ENCODE measurements at regions not wholly inside any gene's neighbourhood (a gene's known extent, or its start where the extent isn't known, plus 50 kb on each side); places are given as distances from the start of the nearest gene placed in this dataset.

DNA sequence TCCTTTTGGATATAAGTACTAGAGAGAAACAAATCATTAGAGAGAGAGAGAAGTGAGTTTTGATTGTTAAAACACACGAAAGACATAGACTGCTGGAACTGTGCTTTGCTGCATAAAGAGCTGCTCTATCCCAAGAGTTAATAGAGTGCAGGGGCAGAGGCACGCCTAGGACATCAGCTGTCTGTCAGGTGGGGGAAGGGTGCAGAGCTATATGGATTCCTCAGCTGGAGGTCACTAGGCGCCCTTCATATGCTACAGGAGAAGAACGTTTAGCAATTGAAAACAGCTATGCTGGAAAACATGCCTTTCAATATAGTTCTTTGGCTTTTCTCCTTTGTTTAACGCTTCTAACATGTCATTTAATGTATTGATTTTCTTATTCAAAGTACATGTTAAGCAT is 169.0 kb upstream of the MCHR2 start:
- ATAC-seq (no peak), DNase-seq (no peak)
- intact Hi-C loops (cut with DNase I) = no loop called here

GRCh38 chr6:100161782-100162365 is 167.9 kb upstream of the MCHR2 start:
- DNase-seq (no peak), ATAC-seq (no peak)
- intact Hi-C loops (cut with DNase I) = no loop called here

DNA sequence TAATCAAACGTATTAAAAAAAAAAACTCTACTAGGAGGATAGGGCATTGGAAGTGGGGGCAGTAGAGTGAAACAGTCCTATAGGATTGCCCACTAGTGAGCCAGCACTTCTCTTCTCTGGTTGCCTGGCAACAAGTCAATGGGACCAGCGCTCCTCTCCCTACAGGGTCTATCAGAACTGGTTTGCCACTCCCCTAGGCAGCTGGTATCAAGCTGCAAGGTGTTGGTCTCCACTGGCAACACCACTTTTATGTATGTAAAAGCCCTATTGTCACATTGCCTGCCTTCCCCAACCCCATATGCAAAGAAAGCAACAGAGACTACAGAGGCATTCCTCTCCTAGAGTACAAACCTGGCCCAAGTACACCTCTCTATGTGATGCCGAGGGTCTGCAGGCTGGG is 166.9 kb upstream of the MCHR2 start:
- DNase-seq (no peak), ATAC-seq (no peak)
- intact Hi-C loops (cut with DNase I) = no loop called here

DNA sequence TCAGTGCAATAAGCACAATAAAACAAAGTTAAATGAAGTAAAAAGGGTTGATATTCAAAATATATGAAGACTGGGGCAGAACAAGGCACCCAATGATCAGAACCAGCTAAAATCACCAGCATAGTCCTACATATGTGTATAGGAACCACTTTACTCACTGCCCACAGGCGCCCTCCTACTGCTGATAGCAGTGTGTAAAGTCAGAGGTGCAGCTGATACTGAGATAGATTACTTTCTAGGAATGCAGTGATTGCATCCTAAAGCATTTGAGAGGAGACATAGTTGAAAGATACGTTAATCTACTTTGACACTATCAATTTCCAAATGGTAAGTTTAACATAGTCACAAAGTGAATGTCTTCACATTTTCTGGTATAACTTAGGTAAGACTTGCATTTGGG is 161.1 kb upstream of the MCHR2 start:
- intact Hi-C loops (cut with DNase I) = no loop called here
- no peak for ATAC-seq

GRCh38 chr6:100153636-100154275 is 159.7 kb upstream of the MCHR2 start:
- ATAC-seq = no peak
- intact Hi-C loops (cut with DNase I) = no loop called here
- no peak for DNase-seq

More for the DNA sequence above, 161.1 kb upstream of the MCHR2 start:
- DNase-seq = no peak

- intact Hi-C loops (cut with DNase I) = no loop called here
Observed at GRCh38 chr6:100152201-100152600, 158.2 kb upstream of the MCHR2 start.

DNA sequence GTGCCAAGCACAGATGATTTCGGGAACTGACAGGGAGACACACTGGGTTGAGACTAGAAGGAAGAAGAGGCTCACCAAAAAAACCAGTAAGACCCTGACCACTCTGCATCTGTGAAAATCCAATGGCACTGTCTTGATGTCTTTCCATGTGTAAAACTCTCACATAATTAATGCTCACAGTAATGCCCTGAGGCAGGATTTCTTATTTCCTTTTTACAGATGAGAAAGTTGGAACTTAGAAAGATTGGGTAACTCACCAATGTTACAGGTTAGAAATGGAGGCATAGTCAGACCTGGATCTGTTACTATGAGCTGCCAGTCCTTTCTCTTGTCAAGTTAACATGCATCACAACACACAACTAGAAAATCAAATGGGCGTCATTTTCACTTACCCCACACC is 151.0 kb upstream of the MCHR2 start:
- intact Hi-C loops (cut with DNase I) = no loop called here
- DNase-seq (no peak), ATAC-seq (no peak)

More at GRCh38 chr6:100152201-100152600, 158.2 kb upstream of the MCHR2 start:
- ATAC-seq (peak in 1 of 2 donors; percentile 29), DNase-seq (no peak)

GRCh38 chr6:100138346-100139022 is 144.5 kb upstream of the MCHR2 start:
- DNase-seq = no peak
- intact Hi-C loops (cut with DNase I) = no loop called here
- ATAC-seq = no peak

DNA sequence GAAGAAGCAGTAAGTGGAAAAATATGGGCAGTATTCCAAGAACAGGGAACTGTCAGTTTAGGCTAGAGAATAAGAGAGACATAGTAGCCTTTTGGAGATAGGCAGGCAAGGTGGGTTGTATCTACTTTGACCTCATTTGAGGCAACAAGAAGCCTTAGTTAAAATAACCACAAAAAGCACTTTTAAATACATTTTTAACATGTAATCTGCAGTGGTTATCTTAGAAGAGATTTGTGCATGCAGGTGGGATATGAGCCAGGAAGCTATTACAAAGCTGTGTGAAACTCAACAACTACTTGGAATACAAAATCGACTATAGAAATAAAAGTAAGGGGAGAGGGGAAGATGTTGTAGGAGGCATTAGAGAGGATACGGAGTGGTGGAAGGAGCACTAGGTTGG is 143.7 kb upstream of the MCHR2 start:
- ATAC-seq = no peak
- intact Hi-C loops (cut with DNase I) = no loop called here
- no peak for DNase-seq

DNA sequence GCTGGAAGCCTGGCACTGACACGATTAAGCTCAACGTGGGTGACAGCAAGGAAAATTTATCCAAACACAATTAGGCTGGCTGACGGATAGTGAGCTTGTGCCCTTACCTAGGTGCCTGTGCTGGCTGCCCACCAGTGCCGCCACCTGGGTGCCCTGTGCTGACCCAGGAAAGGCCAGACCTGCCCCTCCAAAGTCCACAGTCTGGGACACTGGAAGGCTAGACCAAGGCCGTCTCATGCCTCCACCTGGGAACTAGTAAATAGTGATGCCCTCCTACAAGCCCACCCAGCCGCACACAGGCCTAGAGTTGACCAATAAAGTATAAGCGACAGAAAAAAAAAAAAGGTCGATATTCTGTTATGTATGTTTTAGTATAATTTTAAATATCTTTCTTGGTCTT is 142.6 kb upstream of the MCHR2 start:
- intact Hi-C loops (cut with DNase I) = no loop called here
- DNase-seq (no peak), ATAC-seq (no peak)

DNA sequence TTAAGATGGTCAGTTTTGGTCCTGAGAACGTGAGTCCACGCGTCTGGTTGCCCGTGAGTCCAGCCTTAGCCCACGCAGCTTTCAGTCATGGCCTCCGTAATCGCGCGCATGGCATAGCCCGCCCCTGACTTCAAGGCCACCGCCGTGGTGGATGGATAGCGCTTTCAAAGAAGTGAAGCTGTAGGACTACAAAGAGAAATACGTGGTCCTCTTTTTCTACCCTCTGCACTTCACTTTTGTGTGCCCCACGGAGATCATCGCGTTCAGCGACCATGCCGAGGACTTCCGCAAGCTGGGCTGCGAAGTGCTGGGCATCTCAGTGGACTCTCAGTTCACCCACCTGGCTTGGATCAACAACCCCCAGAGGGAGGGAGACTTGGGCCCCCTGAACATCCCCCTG is 142.0 kb upstream of the MCHR2 start:
- ATAC-seq (no peak), DNase-seq (no peak)
- intact Hi-C loops (cut with DNase I) = no loop called here

DNA sequence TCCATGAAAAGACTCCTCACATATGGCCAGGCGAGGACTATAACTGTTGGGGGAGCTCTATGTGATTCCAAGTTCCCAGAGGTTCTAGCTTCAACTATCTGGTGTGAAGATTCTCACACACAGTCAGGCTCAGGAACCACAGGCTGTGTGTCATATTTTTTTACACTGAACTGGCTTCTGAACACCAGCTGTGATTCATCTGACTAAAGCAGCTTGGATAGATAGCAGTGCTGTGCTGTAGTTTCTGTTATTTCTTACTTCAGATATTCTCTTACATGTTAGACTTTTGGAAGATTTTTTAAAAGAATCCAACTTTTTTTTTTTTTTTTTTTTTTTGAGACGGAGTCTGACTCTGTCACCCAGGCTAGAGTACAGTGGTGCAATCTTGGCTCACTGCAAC is 140.7 kb upstream of the MCHR2 start:
- DNase-seq = no peak
- intact Hi-C loops (cut with DNase I) = no loop called here
- peak in 1 of 2 donors; percentile 29 for ATAC-seq

GRCh38 chr6:100134297-100134696 is 140.3 kb upstream of the MCHR2 start:
- intact Hi-C loops (cut with DNase I) = no loop called here
- no peak for DNase-seq
- ATAC-seq = no peak

GRCh38 chr6:100132005-100132404 is 138.0 kb upstream of the MCHR2 start:
- intact Hi-C loops (cut with DNase I) = no loop called here
- no peak for DNase-seq
- no peak for ATAC-seq

- intact Hi-C loops (cut with DNase I) = no loop called here
- ATAC-seq = no peak
- no peak for DNase-seq
Observed at GRCh38 chr6:100130630-100131029, 136.6 kb upstream of the MCHR2 start.

DNA sequence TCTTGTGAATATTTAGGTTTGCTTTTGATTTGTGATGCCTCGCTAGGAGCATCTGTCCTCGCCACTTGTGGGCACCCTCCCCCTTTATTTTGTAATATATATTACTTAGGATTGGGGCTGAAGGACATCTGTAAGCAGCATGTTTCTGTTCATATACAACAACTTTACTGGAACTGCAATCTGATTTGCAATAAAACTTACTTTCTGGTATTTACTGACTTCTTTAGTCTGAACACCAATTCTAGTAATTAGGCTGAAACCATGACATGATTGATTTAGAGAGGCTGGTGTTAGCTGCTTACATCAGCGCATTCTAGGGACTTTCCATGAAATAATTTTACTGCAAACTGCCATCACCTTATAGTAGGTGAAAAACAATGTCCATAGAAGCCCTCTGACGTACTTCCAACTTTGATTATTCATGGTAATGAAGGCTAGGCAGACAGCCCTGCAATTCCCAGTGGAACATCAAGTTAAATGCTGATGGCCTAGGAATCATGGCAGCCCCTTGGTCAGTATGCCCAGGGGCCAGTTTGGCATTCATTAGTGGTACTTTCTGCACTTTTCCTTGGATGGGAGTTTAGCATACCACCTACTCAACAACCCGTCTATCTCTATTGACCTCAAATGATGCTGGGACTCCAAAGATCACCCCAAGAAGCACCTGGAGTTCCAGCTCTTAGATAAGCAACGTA is 132.9 kb upstream of the MCHR2 start:
- DNase-seq (no peak), ATAC-seq (no peak)
- intact Hi-C loops (cut with DNase I) = no loop called here

GRCh38 chr6:100121854-100122609 is 128.0 kb upstream of the MCHR2 start:
- intact Hi-C loops (cut with DNase I) = no loop called here
- DNase-seq = no peak
- peak in 1 of 2 donors; percentile 48 for ATAC-seq

DNA sequence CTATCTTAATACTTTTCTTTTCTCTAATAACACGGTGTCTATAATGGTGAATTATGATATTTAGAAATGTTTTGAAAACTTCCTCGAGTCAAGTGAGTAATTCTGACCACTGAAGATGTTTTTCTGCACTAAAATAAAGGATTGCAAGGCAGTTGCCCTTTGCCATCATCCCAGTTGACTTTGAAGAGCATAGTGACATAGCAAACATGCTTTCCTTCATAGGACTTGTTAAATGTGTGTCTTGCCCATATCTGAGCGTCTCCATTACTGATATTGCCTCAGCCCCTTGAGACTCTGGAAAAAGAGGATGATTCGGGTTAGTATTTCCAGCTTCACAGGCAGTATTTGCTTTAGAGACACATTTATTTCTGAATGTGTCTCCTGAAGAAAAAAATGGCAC is 125.2 kb upstream of the MCHR2 start:
- DNase-seq = no peak
- intact Hi-C loops (cut with DNase I) = loop anchor here (5.0 to 10.0 kb wide), 3 partner anchors 358 to 543 kb away; no protein-coding TSS in a partner anchor
- no peak for ATAC-seq

DNA sequence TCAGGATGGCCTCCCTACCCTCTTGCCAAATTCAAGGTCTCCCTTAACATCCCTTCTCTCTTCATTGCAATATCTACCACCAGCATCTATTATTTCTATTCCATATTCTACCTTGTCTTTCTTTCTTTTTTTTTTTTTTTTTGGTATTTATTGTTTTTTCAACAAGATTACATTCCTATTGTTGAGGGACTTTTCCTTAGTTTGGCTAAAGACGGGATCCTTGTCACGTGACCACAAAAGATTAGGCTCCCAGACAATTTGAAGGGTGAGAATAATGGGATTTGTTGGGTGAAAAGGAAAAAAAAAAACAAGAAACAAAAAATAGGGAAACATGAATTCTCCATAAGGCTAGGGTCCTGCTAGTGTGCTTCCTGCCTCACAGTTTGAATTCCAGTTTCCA is 124.3 kb upstream of the MCHR2 start:
- intact Hi-C loops (cut with DNase I) = loop anchor here (5.0 to 10.0 kb wide), 3 partner anchors 359 to 544 kb away; no protein-coding TSS in a partner anchor
- DNase-seq (no peak), ATAC-seq (no peak)
